ENCODE measurements at regions not wholly inside any gene's neighbourhood (a gene's known extent, or its start where the extent isn't known, plus 50 kb on each side); places are given as distances from the start of the nearest gene placed in this dataset.

- no peak overlapping the region for H3K4me3 ChIP-seq
- BruUV-seq (replicated peaks): no TSS peak
- H3K9ac ChIP-seq (ENCODE audit: insufficient read depth in 1 of 2, low read depth in 2 of 2, low read length in 2 of 2): no peak overlapping the region
- H3K27ac ChIP-seq (ENCODE audit: extremely low read depth, low read depth, low read length): no peak overlapping the region
- intact Hi-C loops (cut with micrococcal nuclease) (no loop called here), in situ Hi-C loops (cut with MboI) (no loop called here)
- H3K79me2 ChIP-seq (ENCODE audit: control insufficient read depth, insufficient read depth, low read length): no peaks in the 10 kb centered on the region
- no peaks in the 10 kb centered on the region for H3K9me3 ChIP-seq (replicated peaks; ENCODE audit: control insufficient read depth, insufficient read depth, low read depth, low read length)
- 0% methylated on average over 5 of the region's 5 CpGs for WGBS (ENCODE audit: insufficient coverage, low coverage, missing lambda C conversion rate)
- no peaks in the 10 kb centered on the region for H3K4me1 ChIP-seq (replicated peaks in 1 of 2; ENCODE audit: control insufficient read depth in 2 of 2, insufficient read depth in 2 of 2, low read length in 2 of 2)
- FAIRE-seq: no peak
- TF ChIP-seq ZFP1 (CRISPR knock-in tag; IDR thresholded peaks at IDR 0.05) (no peak), GABPB2 (CRISPR knock-in tag; conservative IDR thresholded peaks at IDR 0.05) (no peak), TFAM (CRISPR knock-in tag; conservative IDR thresholded peaks at IDR 0.05) (no peak), ZNF280A (IDR thresholded peaks at IDR 0.05; ENCODE audit: low read depth, partially characterized antibody) (no peak), BCL6 (CRISPR knock-in tag; IDR thresholded peaks at IDR 0.05) (no peak), NFIC (IDR thresholded peaks at IDR 0.05) (no peak), NFE2 (IDR thresholded peaks at IDR 0.05; ENCODE audit: low read depth) (no peak), ATF1 (CRISPR knock-in tag; IDR thresholded peaks at IDR 0.05) (no peak), ATF1 (tag; IDR thresholded peaks at IDR 0.05) (no peak), SNRNP70 (optimal IDR thresholded peaks at IDR 0.05; ENCODE audit: low read depth, low read length) (no peak), KDM1A (IDR thresholded peaks at IDR 0.05) (no peak), HLTF (IDR thresholded peaks at IDR 0.05) (no peak), ZNF12 (CRISPR knock-in tag; IDR thresholded peaks at IDR 0.05) (no peak)
- TF ChIP-seq, protein P1, sequence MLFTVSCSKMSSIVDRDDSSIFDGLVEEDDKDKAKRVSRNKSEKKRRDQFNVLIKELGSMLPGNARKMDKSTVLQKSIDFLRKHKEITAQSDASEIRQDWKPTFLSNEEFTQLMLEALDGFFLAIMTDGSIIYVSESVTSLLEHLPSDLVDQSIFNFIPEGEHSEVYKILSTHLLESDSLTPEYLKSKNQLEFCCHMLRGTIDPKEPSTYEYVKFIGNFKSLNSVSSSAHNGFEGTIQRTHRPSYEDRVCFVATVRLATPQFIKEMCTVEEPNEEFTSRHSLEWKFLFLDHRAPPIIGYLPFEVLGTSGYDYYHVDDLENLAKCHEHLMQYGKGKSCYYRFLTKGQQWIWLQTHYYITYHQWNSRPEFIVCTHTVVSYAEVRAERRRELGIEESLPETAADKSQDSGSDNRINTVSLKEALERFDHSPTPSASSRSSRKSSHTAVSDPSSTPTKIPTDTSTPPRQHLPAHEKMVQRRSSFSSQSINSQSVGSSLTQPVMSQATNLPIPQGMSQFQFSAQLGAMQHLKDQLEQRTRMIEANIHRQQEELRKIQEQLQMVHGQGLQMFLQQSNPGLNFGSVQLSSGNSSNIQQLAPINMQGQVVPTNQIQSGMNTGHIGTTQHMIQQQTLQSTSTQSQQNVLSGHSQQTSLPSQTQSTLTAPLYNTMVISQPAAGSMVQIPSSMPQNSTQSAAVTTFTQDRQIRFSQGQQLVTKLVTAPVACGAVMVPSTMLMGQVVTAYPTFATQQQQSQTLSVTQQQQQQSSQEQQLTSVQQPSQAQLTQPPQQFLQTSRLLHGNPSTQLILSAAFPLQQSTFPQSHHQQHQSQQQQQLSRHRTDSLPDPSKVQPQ (CRISPR knock-in tag; IDR thresholded peaks at IDR 0.05; ENCODE audit: borderline replicate concordance): no peak
- TF ChIP-seq, protein P2, sequence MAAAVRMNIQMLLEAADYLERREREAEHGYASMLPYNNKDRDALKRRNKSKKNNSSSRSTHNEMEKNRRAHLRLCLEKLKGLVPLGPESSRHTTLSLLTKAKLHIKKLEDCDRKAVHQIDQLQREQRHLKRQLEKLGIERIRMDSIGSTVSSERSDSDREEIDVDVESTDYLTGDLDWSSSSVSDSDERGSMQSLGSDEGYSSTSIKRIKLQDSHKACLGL (CRISPR knock-in tag; IDR thresholded peaks at IDR 0.05; ENCODE audit: borderline replicate concordance, poor library complexity, severe bottlenecking): no peak
- no peaks in the 10 kb centered on the region for H4K20me1 ChIP-seq (replicated peaks; ENCODE audit: control insufficient read depth, insufficient read depth, low read length)
- no peak overlapping the region for H2AFZ ChIP-seq (ENCODE audit: low read depth, low read length)
- no peaks in the 10 kb centered on the region for H3K27me3 ChIP-seq (ENCODE audit: control insufficient read depth in 2 of 2, insufficient read depth in 2 of 2, low read length in 2 of 2)
- DNase-seq (ENCODE audit: extremely low read depth in 1 of 4, low spot score in 3 of 4): no peak
- H3K36me3 ChIP-seq (ENCODE audit: control insufficient read depth, insufficient read depth, low read length): no peaks in the 10 kb centered on the region
- ATAC-seq: no peak
- no peak overlapping the region for H3K4me2 ChIP-seq (ENCODE audit: insufficient read depth, low read length)
- no peaks in the 10 kb centered on the region for H3K9me1 ChIP-seq (ENCODE audit: control insufficient read depth, insufficient read depth, low read length)
- ChIA-PET CTCF (ENCODE audit: low intra/inter-chr PET ratio) (no interaction called here), POLR2A (no interaction called here)
These were observed 240.0 kb upstream of the SLC24A2 start for GRCh38 chr9:20028849-20029231.
